Neural cell (in vitro differentiated cells): ENCODE measurements at regions not wholly inside any gene's neighbourhood (a gene's known extent, or its start where the extent isn't known, plus 50 kb on each side); places are given as distances from the start of the nearest gene placed in this dataset.

Source experiments
- CTCF ChIP-seq: fragments of 450-650 bp; IDR thresholded peaks from 2 replicates; pipeline ENCODE4 v1.5.1; 2014; ENCODE audit warnings: antibody characterized with exemption, mild to moderate bottlenecking, moderate library complexity; ENCODE audit not compliant: poor library complexity, severe bottlenecking
- POLR2AphosphoS5 ChIP-seq: IDR thresholded peaks from 2 replicates; pipeline ENCODE4 v1.6.1; 2012
- REST ChIP-seq: IDR thresholded peaks from 2 replicates; pipeline ENCODE4 v1.6.1; 2012; ENCODE audit warnings: borderline replicate concordance

- TF ChIP-seq CTCF (no peak), POLR2AphosphoS5 (no peak), REST (no peak)
Measured at GRCh38 chr3:82020282-82020681, 258.8 kb upstream of the GBE1 start.
